ENCODE measurements at regions not wholly inside any gene's neighbourhood (a gene's known extent, or its start where the extent isn't known, plus 50 kb on each side); places are given as distances from the start of the nearest gene placed in this dataset.

- no peak for DNase-seq (ENCODE audit: low read depth)
Observed at GRCh38 chr2:217273162-217273561, 413.3 kb upstream of the TNP1 start.

- no peak for DNase-seq (ENCODE audit: low read depth)
Observed at GRCh38 chr2:217271813-217272212, 411.9 kb upstream of the TNP1 start.

- DNase-seq (ENCODE audit: low read depth), result no peak
Observed at GRCh38 chr2:217270485-217271121, 410.7 kb upstream of the TNP1 start.

GRCh38 chr2:217269701-217270484 is 410.0 kb upstream of the TNP1 start:
- no peak for DNase-seq (ENCODE audit: low read depth)

- DNase-seq (ENCODE audit: low read depth), result no peak
Observed at GRCh38 chr2:217268978-217269377, 409.1 kb upstream of the TNP1 start.

- no peak for DNase-seq (ENCODE audit: low read depth)
Observed at GRCh38 chr2:217267758-217268157, 407.9 kb upstream of the TNP1 start.

GRCh38 chr2:217263756-217264155 is 403.9 kb upstream of the TNP1 start:
- DNase-seq (ENCODE audit: low read depth), result no peak

- DNase-seq (ENCODE audit: low read depth), result no peak
Observed at GRCh38 chr2:217262911-217263310, 403.0 kb upstream of the TNP1 start.

- no peak for DNase-seq (ENCODE audit: low read depth)
Observed at GRCh38 chr2:217261452-217261851, 401.6 kb upstream of the TNP1 start.

- DNase-seq (ENCODE audit: low read depth), result no peak
Observed at GRCh38 chr2:217260441-217261115, 400.7 kb upstream of the TNP1 start.

- DNase-seq (ENCODE audit: low read depth), result no peak
Observed at GRCh38 chr2:217258170-217258569, 398.3 kb upstream of the TNP1 start.

GRCh38 chr2:217256251-217256650 is 396.4 kb upstream of the TNP1 start:
- DNase-seq (ENCODE audit: low read depth), result no peak

- DNase-seq (ENCODE audit: low read depth), result no peak
Observed at GRCh38 chr2:217254111-217254510, 394.2 kb upstream of the TNP1 start.

GRCh38 chr2:217252181-217252580 is 392.3 kb upstream of the TNP1 start:
- DNase-seq (ENCODE audit: low read depth), result no peak

GRCh38 chr2:217250013-217250524 is 390.2 kb upstream of the TNP1 start:
- no peak for DNase-seq (ENCODE audit: low read depth)

GRCh38 chr2:217249121-217250012 is 389.5 kb upstream of the TNP1 start:
- no peak for DNase-seq (ENCODE audit: low read depth)

GRCh38 chr2:217248312-217248935 is 388.6 kb upstream of the TNP1 start:
- no peak for DNase-seq (ENCODE audit: low read depth)

GRCh38 chr2:217247476-217247875 is 387.6 kb upstream of the TNP1 start:
- no peak for DNase-seq (ENCODE audit: low read depth)

GRCh38 chr2:217246108-217246507 is 386.2 kb upstream of the TNP1 start:
- no peak for DNase-seq (ENCODE audit: low read depth)

- no peak for DNase-seq (ENCODE audit: low read depth)
Observed at GRCh38 chr2:217244815-217245214, 385.0 kb upstream of the TNP1 start.

- no peak for DNase-seq (ENCODE audit: low read depth)
Observed at GRCh38 chr2:217242947-217243346, 383.1 kb upstream of the TNP1 start.

Data from stimulated activated CD8-positive, alpha-beta memory T cell treated with anti-CD3 and anti-CD28 coated beads, Interleukin-4, amount 100 ng/mL, for 24 hours (primary cell).